ENCODE measurements at regions not wholly inside any gene's neighbourhood (a gene's known extent, or its start where the extent isn't known, plus 50 kb on each side); places are given as distances from the start of the nearest gene placed in this dataset.

GRCh38 chr10:23702977-23703414 lies 264.1 kb downstream of the OTUD1 start (continued):
- TF ChIP-seq NANOG (IDR thresholded peaks at IDR 0.05; ENCODE audit: insufficient read depth, low read depth, low read length, poor library complexity, severe bottlenecking) (no peak), HDAC2 (IDR thresholded peaks at IDR 0.05; ENCODE audit: borderline replicate concordance in 1 of 2, low read depth in 2 of 2, low read length in 2 of 2) (0 out of 4 replicates have a peak, but pooled peaks of 1 of the 2 experiments have one; percentile 36), TAF1 (IDR thresholded peaks at IDR 0.05; ENCODE audit: low read depth, low read length) (no peak), SP1 (IDR thresholded peaks at IDR 0.05; ENCODE audit: low read depth, low read length) (no peak), RBBP5 (IDR thresholded peaks at IDR 0.05; ENCODE audit: borderline replicate concordance, low read depth, low read length) (no peak), CBX8 (IDR thresholded peaks at IDR 0.05; ENCODE audit: borderline replicate concordance, low read depth, low read length) (no peak), RNF2 (IDR thresholded peaks at IDR 0.05; ENCODE audit: borderline replicate concordance, low read depth, low read length, missing control alignments, poor library complexity, severe bottlenecking) (no peak), CTBP2 (IDR thresholded peaks at IDR 0.05; ENCODE audit: borderline replicate concordance, insufficient read depth, insufficient read length, low read length) (no peak), NRF1 (IDR thresholded peaks at IDR 0.05; ENCODE audit: low read depth, low read length) (no peak), MAFK (IDR thresholded peaks at IDR 0.05; ENCODE audit: low read depth, low read length) (no peak), YY1 (IDR thresholded peaks at IDR 0.05; ENCODE audit: low read depth, low read length) (peak; percentile 81)
